Suprapubic skin (tissue), 4 donors: ENCODE measurements at regions not wholly inside any gene's neighbourhood (a gene's known extent, or its start where the extent isn't known, plus 50 kb on each side); places are given as distances from the start of the nearest gene placed in this dataset.

ENCODE experiments used
- DNase-seq, 2 donors: peaks; one replicate each; pipeline ENCODE4 v3.0.0-alpha.2; 2019; ENCODE audit warnings: low spot score in 2 of 2
- H3K27ac ChIP-seq: fragments of 200-600 bp; sonication (generic); one replicate; pipeline ENCODE4 v1.5.1; 2019
- H3K27me3 ChIP-seq: fragments of 200-600 bp; sonication (generic); one replicate; pipeline ENCODE4 v1.5.1; 2019
- H3K36me3 ChIP-seq: fragments of 200-600 bp; sonication (generic); one replicate; pipeline ENCODE4 v1.5.1; 2019
- H3K4me1 ChIP-seq: fragments of 200-600 bp; sonication (generic); one replicate; pipeline ENCODE4 v1.5.1; 2019
- H3K4me3 ChIP-seq: fragments of 200-600 bp; sonication (generic); one replicate; pipeline ENCODE4 v1.5.1; 2019; ENCODE audit warnings: mild to moderate bottlenecking
- H3K9me3 ChIP-seq: fragments of 200-600 bp; sonication (generic); one replicate; pipeline ENCODE4 v1.5.1; 2019
- CTCF ChIP-seq, 2 donors: fragments of 200-600 bp in 1 of 2; fragments of 450-650 bp in 1 of 2; sonication (generic) in 1 of 2; IDR thresholded peaks; one replicate each; pipeline ENCODE4 v1.5.1; 2016 to 2019; ENCODE audit warnings: antibody characterized with exemption in 2 of 2, mild to moderate bottlenecking in 1 of 2, moderate library complexity in 1 of 2
- EP300 ChIP-seq: sonication (generic); formaldehyde crosslinking; IDR thresholded peaks from one replicate; pipeline ENCODE4 v1.6.1; 2017; ENCODE audit warnings: antibody characterized with exemption
- POLR2A ChIP-seq, 2 donors: fragments of 450-650 bp; IDR thresholded peaks; one replicate each; pipeline ENCODE4 v1.6.1; 2017; ENCODE audit warnings: antibody characterized with exemption in 2 of 2, mild to moderate bottlenecking in 2 of 2, moderate library complexity in 2 of 2
- POLR2AphosphoS5 ChIP-seq, 3 donors: sonication (generic); formaldehyde crosslinking; IDR thresholded peaks; one replicate each; pipeline ENCODE4 v1.6.1; 2017; ENCODE audit warnings: antibody characterized with exemption in 3 of 3
- WGBS: methylation state at CpG from one replicate; pipeline ENCODE4 v1.1.5; 2018; 5-methylcytosine and 5-hydroxymethylcytosine counted together

GRCh38 chr4:43271946-43272345 lies 379.4 kb downstream of the GRXCR1 start:
- no peak overlapping the region for H3K4me3 ChIP-seq
- no peak for TF ChIP-seq POLR2AphosphoS5 (IDR thresholded peaks at IDR 0.05)
- TF ChIP-seq POLR2A (IDR thresholded peaks at IDR 0.05): no peak
- no peak for TF ChIP-seq EP300
- no peak for TF ChIP-seq CTCF (IDR thresholded peaks at IDR 0.05)
- no peaks in the 10 kb centered on the region for H3K9me3 ChIP-seq
- WGBS: 29% methylated on average over 1 of the region's 1 CpG
- no peaks in the 10 kb centered on the region for H3K4me1 ChIP-seq
- no peak overlapping the region for H3K27ac ChIP-seq
- no peak for DNase-seq
- no peaks in the 10 kb centered on the region for H3K36me3 ChIP-seq
- no peaks in the 10 kb centered on the region for H3K27me3 ChIP-seq

- Histone ChIP-seq H3K4me3 (no peak overlapping the region), H3K4me1 (no peaks in the 10 kb centered on the region), H3K36me3 (no peaks in the 10 kb centered on the region), H3K9me3 (no peaks in the 10 kb centered on the region), H3K27me3 (no peaks in the 10 kb centered on the region), H3K27ac (no peak overlapping the region)
- TF ChIP-seq CTCF (IDR thresholded peaks at IDR 0.05): no peak
- no peak for TF ChIP-seq EP300
- TF ChIP-seq POLR2A (IDR thresholded peaks at IDR 0.05): no peak
- TF ChIP-seq POLR2AphosphoS5 (IDR thresholded peaks at IDR 0.05): no peak
- no peak for DNase-seq
- WGBS: 66% methylated on average over 2 of the region's 2 CpGs
Measured at GRCh38 chr4:43274376-43274775, 381.9 kb downstream of the GRXCR1 start.

GRCh38 chr4:43275779-43276178 lies 383.3 kb downstream of the GRXCR1 start:
- TF ChIP-seq POLR2A (IDR thresholded peaks at IDR 0.05): no peak
- WGBS: 96% methylated on average over 1 of the region's 1 CpG
- no peaks in the 10 kb centered on the region for H3K9me3 ChIP-seq
- no peaks in the 10 kb centered on the region for H3K27me3 ChIP-seq
- H3K4me3 ChIP-seq: no peak overlapping the region
- H3K27ac ChIP-seq: no peak overlapping the region
- DNase-seq: no peak
- H3K4me1 ChIP-seq: no peaks in the 10 kb centered on the region
- H3K36me3 ChIP-seq: no peaks in the 10 kb centered on the region

DNA sequence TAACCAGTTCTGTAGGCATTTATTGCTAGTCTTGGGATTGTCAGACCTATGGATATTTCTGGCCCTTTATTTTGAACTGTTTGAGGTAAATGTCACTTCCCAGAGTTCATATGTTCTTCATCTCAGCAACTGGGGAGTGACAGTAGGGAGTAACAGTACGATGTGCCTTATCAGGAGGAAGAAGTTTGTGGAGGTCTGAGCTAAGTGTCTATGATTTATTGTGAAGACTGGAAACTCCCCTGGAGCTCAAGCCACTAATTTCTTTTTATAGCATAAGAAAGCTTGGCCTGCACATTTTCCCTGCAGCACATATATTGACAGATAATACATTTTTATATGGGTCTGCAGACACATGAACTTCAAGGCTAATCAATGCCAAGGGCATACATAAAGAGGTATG lies 383.8 kb downstream of the GRXCR1 start:
- DNase-seq: no peak
- no peaks in the 10 kb centered on the region for H3K27me3 ChIP-seq
- no peaks in the 10 kb centered on the region for H3K36me3 ChIP-seq
- no peak overlapping the region for H3K27ac ChIP-seq
- TF ChIP-seq POLR2AphosphoS5 (IDR thresholded peaks at IDR 0.05): no peak
- TF ChIP-seq POLR2A (IDR thresholded peaks at IDR 0.05): no peak
- no peak for TF ChIP-seq CTCF (IDR thresholded peaks at IDR 0.05)
- no peak for TF ChIP-seq EP300
- no peaks in the 10 kb centered on the region for H3K4me1 ChIP-seq
- 10% methylated on average over 1 of the region's 1 CpG for WGBS
- no peaks in the 10 kb centered on the region for H3K9me3 ChIP-seq
- H3K4me3 ChIP-seq: no peak overlapping the region

DNA sequence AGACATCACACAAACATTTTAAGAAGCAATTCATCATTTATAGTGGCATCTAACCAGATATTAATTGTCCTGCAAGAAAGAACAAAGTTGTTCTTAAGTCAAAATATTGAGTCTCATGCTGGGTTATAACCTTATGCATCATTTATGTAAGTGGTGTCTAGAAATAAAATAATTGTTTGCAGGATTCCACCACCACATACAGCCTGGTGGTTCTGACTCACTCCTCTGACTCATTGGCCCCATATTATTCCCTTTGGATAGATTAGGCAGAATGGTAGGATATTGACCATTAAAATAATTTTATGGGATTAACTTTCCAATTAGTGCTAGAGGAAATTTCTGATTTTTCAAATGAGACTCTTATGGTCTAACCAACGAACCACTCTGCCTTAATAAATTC lies 384.5 kb downstream of the GRXCR1 start:
- Histone ChIP-seq H3K4me3 (no peak overlapping the region), H3K4me1 (no peaks in the 10 kb centered on the region), H3K27ac (no peak overlapping the region), H3K9me3 (no peaks in the 10 kb centered on the region), H3K36me3 (no peaks in the 10 kb centered on the region), H3K27me3 (no peaks in the 10 kb centered on the region)
- TF ChIP-seq EP300 (no peak), POLR2A (IDR thresholded peaks at IDR 0.05) (no peak), CTCF (IDR thresholded peaks at IDR 0.05) (no peak), POLR2AphosphoS5 (IDR thresholded peaks at IDR 0.05) (no peak)
- no peak for DNase-seq
- 54% methylated on average over 1 of the region's 1 CpG for WGBS

- Histone ChIP-seq H3K27me3 (no peaks in the 10 kb centered on the region), H3K4me3 (no peak overlapping the region), H3K4me1 (no peaks in the 10 kb centered on the region), H3K9me3 (no peaks in the 10 kb centered on the region), H3K36me3 (no peaks in the 10 kb centered on the region), H3K27ac (no peak overlapping the region)
- 81% methylated on average over 1 of the region's 1 CpG for WGBS
- no peak for DNase-seq
- TF ChIP-seq CTCF (IDR thresholded peaks at IDR 0.05): no peak
Measured at GRCh38 chr4:43282534-43282933, 390.0 kb downstream of the GRXCR1 start.
